H7 (cell line): ENCODE measurements at regions not wholly inside any gene's neighbourhood (a gene's known extent, or its start where the extent isn't known, plus 50 kb on each side); places are given as distances from the start of the nearest gene placed in this dataset.

Source experiments
- DNase-seq: peaks from one replicate; pipeline ENCODE4 v3.0.0; 2012
- H3K27me3 ChIP-seq: 2 replicates; pipeline ENCODE4 v1.6.0; 2011; ENCODE audit warnings: mild to moderate bottlenecking, low read length; ENCODE audit not compliant: control insufficient read depth, insufficient read depth
- H3K36me3 ChIP-seq: replicated peaks from 2 replicates; pipeline ENCODE4 v1.5.1; 2011; ENCODE audit warnings: low read length; ENCODE audit not compliant: control insufficient read depth, insufficient read depth
- H3K4me3 ChIP-seq: 2 replicates; pipeline ENCODE4 v1.5.1; 2011; ENCODE audit warnings: low read depth, mild to moderate bottlenecking, control low read depth, low read length, moderate library complexity; ENCODE audit not compliant: insufficient read depth

DNA sequence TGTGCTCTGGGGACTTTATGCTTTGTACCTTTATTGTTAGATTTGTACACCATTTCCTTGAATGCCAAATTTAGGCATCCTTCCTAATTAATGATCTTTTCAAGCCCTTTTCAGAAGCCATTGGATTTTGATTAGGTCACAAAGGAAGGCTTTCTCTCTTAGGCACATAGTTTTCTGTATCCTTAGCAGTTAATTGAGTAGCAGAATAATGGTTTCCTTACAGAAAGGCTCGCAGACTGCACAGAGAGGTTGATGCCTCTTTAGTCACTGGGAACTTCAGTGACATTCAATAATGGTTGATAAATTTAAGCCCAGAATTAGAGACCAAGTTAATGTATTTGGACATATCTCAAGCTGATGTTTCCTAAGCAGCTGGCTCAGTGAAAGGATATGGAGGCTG is 139.1 kb upstream of the VGLL2 start:
- no peak for DNase-seq
- no peaks in the 10 kb centered on the region for H3K36me3 ChIP-seq
- no peaks in the 10 kb centered on the region for H3K27me3 ChIP-seq
- H3K4me3 ChIP-seq, result no peak overlapping the region

DNA sequence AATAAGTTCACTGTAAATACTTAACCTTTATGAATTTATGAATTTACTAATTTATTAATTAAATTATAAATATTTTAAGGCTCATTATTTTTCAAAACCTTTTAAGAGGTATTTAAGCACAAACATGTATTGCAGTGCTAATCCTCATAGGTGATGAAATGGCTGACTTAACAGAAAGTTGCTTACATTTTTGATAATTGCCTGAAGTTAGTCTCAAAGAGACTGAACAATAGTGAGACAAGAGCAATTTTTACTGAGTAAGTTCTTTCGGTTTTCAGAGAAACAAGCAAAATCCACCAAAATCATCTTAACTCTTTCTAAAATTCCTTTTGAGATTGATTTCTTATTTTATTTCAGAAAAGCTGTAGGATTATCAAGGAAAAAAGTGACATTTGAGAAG is 137.3 kb upstream of the VGLL2 start:
- Histone ChIP-seq H3K4me3 (no peak overlapping the region), H3K36me3 (no peaks in the 10 kb centered on the region), H3K27me3 (no peaks in the 10 kb centered on the region)
- no peak for DNase-seq

DNA sequence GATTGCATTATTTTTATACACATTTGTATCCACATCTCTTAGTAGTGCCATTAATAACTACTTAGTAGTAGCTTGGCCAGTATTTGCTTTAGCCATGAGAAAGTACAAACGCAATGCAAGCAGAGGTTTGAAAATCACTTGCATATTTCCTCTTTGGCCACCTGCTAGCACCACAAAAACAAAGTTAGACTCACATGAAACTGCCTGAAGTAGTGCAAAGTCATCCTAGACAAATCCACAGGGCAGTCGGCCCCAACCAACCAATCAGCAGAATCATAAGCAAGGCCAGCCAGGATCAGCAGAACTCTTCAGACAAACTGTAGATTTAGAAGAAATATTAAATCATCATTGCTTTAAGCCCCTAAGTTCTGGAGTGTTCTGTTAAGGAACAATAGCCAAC is 135.2 kb upstream of the VGLL2 start:
- no peaks in the 10 kb centered on the region for H3K36me3 ChIP-seq
- no peak for DNase-seq
- no peaks in the 10 kb centered on the region for H3K27me3 ChIP-seq
- no peak overlapping the region for H3K4me3 ChIP-seq

DNA sequence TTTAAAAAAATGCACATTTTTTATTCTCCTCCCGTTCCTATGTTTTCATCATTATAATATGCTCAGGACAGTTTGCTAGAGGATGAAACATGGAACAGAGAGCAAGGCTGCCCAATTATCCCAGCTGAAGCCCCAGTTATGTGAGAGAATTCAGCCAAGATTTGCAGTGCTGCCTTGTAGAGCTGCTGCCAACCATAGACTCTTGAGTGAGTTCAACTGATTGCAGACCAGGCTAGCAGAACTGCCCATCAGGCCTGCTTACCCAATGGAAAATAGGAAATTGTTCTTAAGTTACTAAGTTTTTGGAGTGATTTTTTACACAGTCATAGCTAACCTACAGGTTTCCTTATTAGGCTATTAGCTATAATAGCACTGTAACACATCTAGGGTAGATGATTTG is 128.7 kb upstream of the VGLL2 start:
- Histone ChIP-seq H3K4me3 (no peak overlapping the region), H3K27me3 (no peaks in the 10 kb centered on the region), H3K36me3 (no peaks in the 10 kb centered on the region)
- DNase-seq, result no peak

DNA sequence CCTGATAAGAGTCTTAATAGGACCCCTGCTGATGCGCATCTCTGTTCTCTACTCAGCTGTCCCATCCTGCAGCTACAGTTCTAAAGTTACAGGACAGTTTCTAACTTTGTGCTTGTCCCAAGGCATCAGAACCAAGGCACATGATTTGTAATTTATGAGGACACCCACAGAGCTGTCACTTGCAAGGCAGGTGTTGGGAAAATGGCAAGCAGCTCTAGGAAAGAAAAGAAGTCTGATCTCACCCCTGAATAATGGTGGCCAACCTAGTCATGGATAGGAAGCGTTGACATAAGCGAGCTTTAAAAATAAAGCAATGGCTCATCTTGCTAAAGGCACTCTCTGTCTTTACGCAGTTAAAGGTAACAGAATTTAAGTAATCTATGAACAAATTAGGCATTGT is 127.6 kb upstream of the VGLL2 start:
- H3K27me3 ChIP-seq, result no peaks in the 10 kb centered on the region
- no peaks in the 10 kb centered on the region for H3K36me3 ChIP-seq
- no peak for DNase-seq
- no peak overlapping the region for H3K4me3 ChIP-seq

DNA sequence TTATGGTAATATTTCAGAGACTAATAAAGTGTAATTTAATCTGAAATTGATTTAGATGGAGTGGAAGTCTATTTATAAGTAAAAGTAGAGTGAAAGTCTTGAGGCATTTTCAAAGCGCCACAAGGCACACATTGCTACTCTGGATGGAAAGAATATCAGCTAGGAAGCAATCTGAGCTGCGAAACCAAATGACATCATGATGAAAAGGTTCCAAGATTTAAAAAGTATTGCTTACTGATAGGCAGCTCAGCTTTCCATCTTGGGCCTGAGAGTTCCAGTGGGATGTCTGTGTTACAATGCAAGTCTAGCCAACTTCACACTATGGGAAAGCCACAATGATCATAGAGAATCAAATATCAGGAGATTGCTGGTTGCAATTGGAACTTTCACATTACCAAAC is 126.9 kb upstream of the VGLL2 start:
- Histone ChIP-seq H3K36me3 (no peaks in the 10 kb centered on the region), H3K27me3 (no peaks in the 10 kb centered on the region), H3K4me3 (no peak overlapping the region)
- DNase-seq, result no peak

DNA sequence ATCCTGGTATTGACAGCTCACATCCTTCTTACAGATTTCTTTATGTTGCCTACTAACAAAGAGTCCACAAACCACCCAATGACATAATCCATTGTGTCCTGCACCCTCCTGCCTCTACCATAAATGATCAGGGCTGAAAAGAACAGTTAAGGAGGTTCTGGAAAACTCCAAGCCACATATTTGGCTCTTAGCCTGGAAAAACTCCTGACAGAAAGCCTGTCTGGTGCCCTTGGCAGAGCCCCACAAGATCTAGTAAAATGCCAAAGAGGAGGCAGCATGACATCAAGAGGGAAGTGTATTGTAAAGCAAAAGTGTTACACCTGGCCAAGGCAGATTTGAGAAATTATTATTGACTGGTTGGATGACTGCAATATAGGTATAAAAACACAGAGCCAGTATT is 126.4 kb upstream of the VGLL2 start:
- no peak overlapping the region for H3K4me3 ChIP-seq
- no peaks in the 10 kb centered on the region for H3K27me3 ChIP-seq
- DNase-seq, result no peak
- H3K36me3 ChIP-seq, result no peaks in the 10 kb centered on the region

DNA sequence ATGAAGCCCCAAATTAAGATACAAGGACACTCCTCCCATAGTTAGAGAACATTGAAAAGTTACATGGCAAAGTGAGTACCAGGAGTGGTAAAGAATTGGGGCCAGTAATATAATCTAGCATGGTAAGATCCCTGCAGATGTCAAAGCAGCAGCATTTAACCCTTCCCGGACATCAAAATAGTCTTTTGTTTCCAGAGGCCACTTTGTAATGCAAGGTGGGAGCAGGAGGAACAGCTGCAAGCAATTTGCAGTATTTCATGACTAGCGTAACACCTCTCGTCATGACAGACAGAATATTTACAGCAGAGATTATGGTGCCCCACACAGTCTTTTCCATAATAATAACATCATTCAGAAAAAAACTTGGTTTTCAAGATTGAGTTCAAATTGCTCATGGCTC is 123.2 kb upstream of the VGLL2 start:
- no peak for DNase-seq
- Histone ChIP-seq H3K36me3 (no peaks in the 10 kb centered on the region), H3K4me3 (no peak overlapping the region), H3K27me3 (no peaks in the 10 kb centered on the region)

DNA sequence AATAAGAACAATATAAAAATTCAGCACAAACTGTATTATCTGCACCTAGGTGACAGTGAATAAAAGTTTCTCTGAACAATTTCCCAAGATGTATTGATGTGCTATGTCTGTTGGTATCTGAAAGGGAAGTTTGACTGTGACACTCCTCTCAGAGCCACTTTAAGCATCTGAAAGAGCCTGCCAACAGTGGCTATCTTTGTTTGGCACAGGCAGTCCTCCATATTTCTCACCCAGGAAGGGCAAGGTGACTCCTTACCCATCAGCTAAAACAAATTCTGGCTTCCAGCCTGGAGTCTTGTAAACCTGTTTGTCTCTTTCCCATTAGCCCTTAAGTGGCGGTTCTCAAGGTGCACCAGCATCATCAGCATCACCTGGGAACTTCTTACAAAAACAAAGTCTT is 122.4 kb upstream of the VGLL2 start:
- DNase-seq, result no peak
- Histone ChIP-seq H3K27me3 (no peaks in the 10 kb centered on the region), H3K36me3 (no peaks in the 10 kb centered on the region), H3K4me3 (no peak overlapping the region)

DNA sequence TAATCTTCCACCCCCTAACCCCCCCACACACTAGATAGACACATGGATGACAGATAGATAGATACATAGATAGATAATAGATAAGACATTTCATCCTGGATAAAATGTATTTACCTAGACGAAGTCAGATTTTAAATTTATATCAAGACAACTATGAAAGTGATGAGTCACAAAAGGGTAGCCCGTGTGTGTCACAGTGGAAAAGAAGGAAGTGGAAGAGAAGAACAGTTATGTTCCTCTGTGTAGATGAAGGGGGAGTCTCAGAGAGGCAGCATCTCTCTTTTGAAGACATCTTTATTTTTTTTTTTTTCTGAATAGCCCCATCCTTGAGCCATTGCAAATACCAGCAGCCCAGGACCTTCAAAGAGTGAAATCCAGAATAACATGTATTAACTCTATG is 121.7 kb upstream of the VGLL2 start:
- H3K36me3 ChIP-seq, result no peaks in the 10 kb centered on the region
- no peak overlapping the region for H3K4me3 ChIP-seq
- DNase-seq, result no peak
- no peaks in the 10 kb centered on the region for H3K27me3 ChIP-seq

DNA sequence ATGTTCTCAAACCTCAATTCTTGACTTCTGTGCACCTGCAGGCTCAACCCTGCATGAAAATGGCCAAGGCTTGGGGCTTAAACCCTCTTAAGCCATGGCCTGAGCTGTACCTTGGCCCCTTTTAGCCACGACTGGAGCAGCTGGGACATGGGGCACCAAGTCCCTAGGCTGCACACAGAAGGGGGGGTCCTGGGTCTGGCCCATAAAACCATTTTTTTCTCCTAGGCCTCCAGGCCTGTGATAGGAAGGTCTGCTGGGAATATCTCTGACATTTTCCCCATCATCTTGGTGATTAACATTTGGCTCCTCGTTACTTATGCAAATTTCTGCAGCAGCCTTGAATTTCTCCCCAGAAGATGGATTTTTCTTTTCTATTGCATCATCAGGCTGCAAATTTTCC is 119.4 kb upstream of the VGLL2 start:
- DNase-seq, result no peak

DNA sequence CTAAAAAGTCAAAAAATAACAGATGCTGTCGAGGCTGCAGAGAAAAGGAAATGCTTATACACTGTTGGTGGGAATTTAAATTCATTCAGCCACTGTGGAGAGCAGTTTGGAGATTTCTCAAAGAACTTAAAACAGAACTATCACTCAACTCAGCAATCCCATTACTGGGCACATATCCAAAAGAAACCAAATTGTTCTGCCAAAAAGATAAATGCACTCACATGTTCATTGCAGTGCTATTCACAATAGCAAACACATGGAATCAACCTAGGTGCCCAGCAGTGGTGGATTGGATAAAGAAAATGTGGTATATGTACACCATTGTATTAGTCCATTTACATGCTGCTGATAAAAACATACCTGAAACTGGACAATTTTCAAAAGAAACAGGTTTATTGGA is 116.0 kb upstream of the VGLL2 start:
- no peaks in the 10 kb centered on the region for H3K36me3 ChIP-seq
- no peak for DNase-seq
- H3K4me3 ChIP-seq, result no peak overlapping the region
- no peaks in the 10 kb centered on the region for H3K27me3 ChIP-seq

More for the DNA sequence above, 119.4 kb upstream of the VGLL2 start:
- H3K36me3 ChIP-seq, result no peaks in the 10 kb centered on the region
- no peaks in the 10 kb centered on the region for H3K27me3 ChIP-seq
- H3K4me3 ChIP-seq, result no peak overlapping the region

DNA sequence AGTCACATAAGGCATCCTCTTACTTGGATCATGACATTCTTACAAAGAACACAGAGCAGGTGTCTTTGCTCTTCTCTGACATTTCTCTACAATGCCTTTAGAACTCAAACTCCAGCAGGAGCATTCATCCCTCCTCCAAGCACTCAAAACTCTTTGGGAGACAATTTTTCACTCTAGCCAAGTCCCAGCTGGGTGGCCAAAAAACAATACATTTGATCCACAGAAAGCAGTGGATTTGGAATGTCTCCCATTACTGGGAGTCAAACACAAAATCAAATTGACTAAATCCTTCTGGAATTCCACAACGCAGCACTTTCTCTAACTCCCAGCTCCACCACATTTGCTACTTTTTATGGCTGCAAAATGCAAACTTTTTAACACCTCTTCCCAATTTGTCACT is 108.6 kb upstream of the VGLL2 start:
- H3K36me3 ChIP-seq, result no peaks in the 10 kb centered on the region
- no peak for DNase-seq
- H3K27me3 ChIP-seq, result no peaks in the 10 kb centered on the region
- no peak overlapping the region for H3K4me3 ChIP-seq

DNA sequence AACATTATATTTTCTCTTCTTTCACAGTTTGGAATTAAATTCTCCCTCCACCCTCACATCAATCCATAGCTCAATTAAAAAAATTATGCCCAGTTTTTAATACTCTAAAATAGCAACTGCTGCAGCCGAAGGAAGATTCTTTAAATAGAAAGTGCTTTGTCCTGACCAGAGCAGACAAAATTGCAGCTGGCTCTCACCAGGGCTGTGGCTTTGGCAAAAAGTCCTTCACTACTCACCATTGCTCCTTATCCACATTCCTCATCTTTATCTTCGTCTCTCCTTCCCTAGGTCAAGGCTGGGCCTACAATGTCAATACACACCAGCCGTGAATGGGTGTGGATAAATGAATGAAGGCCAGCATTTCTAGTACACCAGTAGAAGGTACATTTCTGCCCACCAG is 107.9 kb upstream of the VGLL2 start:
- Histone ChIP-seq H3K27me3 (no peaks in the 10 kb centered on the region), H3K36me3 (no peaks in the 10 kb centered on the region), H3K4me3 (no peak overlapping the region)
- no peak for DNase-seq

DNA sequence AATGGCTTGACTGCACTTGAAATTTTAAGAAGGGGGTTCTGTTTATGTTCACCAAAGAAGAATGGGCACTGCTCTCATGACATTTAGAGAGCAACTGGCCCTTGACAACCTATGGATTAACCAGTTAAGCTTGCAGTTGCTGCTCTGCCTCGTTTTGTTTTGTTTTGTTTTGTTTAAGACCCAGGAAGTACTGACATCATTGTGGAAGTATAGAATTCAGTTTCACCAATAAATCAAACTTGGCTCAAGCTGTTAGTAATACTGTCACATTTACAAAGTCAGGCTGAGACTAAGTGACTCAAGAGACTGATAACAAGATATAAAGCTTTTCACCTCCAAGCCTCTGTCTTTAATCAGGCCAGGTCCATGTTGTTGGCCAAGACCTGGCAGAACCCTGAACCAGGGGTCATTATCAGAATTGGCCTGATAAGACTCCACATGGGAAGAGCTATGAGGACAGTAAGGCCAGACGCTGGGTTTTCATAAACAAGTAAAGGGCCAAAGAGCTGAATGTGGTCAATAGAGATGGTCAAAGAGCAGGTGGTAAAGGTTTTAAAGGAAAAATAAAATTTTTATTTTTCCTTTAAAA is 99.4 kb upstream of the VGLL2 start:
- no peaks in the 10 kb centered on the region for H3K27me3 ChIP-seq
- DNase-seq, result no peak
- no peak overlapping the region for H3K4me3 ChIP-seq
- no peaks in the 10 kb centered on the region for H3K36me3 ChIP-seq

DNA sequence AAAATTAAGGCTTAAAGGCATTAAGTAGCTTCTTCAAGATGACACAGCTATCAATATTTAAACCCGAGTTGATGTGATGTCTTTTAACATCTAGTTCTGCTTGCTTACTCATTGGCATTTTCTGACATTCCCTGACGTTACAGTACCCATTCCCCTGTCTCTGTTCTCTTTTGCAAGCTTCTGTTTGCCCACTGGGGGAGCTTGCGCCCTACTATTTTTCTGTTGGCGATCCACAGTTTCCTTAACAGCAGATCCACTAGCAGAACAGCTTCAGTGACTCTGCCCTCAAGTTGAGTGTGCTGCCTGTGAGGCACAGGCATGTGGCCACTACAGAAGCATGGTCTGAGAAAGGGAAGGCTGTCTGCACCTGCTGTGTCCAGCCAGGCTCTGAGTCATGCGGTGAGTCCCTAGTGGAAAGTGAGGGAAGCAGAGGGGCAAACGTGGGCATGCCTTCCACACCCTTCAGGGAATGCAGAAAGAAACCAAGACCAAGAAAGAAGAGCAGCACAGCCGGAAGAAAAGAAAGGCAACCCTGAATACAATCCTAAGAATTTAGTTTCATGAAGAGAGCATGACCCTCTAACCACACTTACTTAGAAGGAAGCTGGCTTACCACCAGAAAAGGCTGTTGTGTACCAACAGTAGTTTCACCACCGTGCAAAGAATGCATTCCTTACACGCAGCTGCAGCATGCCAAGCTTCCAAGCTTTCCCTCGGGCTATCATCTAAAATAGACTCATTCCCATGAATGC is 97.7 kb upstream of the VGLL2 start:
- no peaks in the 10 kb centered on the region for H3K36me3 ChIP-seq
- H3K27me3 ChIP-seq, result no peaks in the 10 kb centered on the region
- no peak overlapping the region for H3K4me3 ChIP-seq
- peak; percentile 11 for DNase-seq
